ENCODE measurements at regions not wholly inside any gene's neighbourhood (a gene's known extent, or its start where the extent isn't known, plus 50 kb on each side); places are given as distances from the start of the nearest gene placed in this dataset.

GRCh38 chr12:39127401-39127800, 222.0 kb upstream of the CPNE8 start:
- Histone ChIP-seq H3K9me3 (ENCODE audit: insufficient read depth in 2 of 2, low read depth in 1 of 2, low read length in 1 of 2) (no peaks in the 10 kb centered on the region), H4K20me1 (replicated peaks in 1 of 2; ENCODE audit: control insufficient read depth in 1 of 2, insufficient read depth in 2 of 2, low read length in 2 of 2) (no peaks in the 10 kb centered on the region), H2BK5ac (ENCODE audit: low read depth, low read length) (no peak overlapping the region), H3K4me1 (replicated peaks in 1 of 4; ENCODE audit: control insufficient read depth in 3 of 4, insufficient read depth in 4 of 4, low read length in 3 of 4) (peaks cover 2 to 8% (median 4%) of the 10 kb centered on the region in 4 experiments; a peak in 5 of 7 replicates), H3K56ac (replicated peaks; ENCODE audit: insufficient read length, low read depth, low read length) (no peak overlapping the region), H3K79me2 (ENCODE audit: control insufficient read depth in 1 of 2, insufficient read depth in 2 of 2, low read length in 2 of 2) (no peaks in the 10 kb centered on the region), H3K18ac (ENCODE audit: extremely low read depth, low read length) (no peak overlapping the region), H2AFZ (ENCODE audit: low read length) (no peak overlapping the region), H2BK12ac (ENCODE audit: low read depth, low read length) (no peak overlapping the region), H4K5ac (ENCODE audit: insufficient read length, low read depth, low read length) (no peak overlapping the region), H3K14ac (ENCODE audit: insufficient read length) (no peak overlapping the region), H3K27me3 (replicated peaks in 1 of 4; ENCODE audit: control insufficient read depth in 3 of 4, extremely low read depth in 1 of 4, insufficient read depth in 3 of 4, low read length in 3 of 4) (no peaks in the 10 kb centered on the region), H3K4me2 (ENCODE audit: insufficient read depth in 1 of 2, low read depth in 2 of 2, low read length in 2 of 2) (no peak overlapping the region), H4K91ac (replicated peaks; ENCODE audit: insufficient read length, low read length) (no peak overlapping the region), H3K23ac (ENCODE audit: insufficient read length) (no peak overlapping the region), H4K8ac (ENCODE audit: extremely low read depth, insufficient read depth, low read length) (no peak overlapping the region), H2BK20ac (ENCODE audit: low read length) (no peak overlapping the region), H3K23me2 (ENCODE audit: low read depth, low read length) (no peaks in the 10 kb centered on the region), H2BK15ac (ENCODE audit: low read length) (no peak overlapping the region), H2BK120ac (replicated peaks; ENCODE audit: low read depth, low read length) (no peak overlapping the region), H3K27ac (ENCODE audit: low read depth, low read length) (no peak overlapping the region), H2AK5ac (ENCODE audit: low read depth, low read length) (no peak overlapping the region), H3K79me1 (ENCODE audit: low read depth, low read length) (no peaks in the 10 kb centered on the region), H3K4me3 (ENCODE audit: extremely low read depth in 1 of 4, insufficient read depth in 2 of 4, low read depth in 3 of 4, low read length in 4 of 4) (no peak overlapping the region), H3K36me3 (ENCODE audit: control insufficient read depth in 2 of 4, insufficient read depth in 4 of 4, low read length in 3 of 4) (no peaks in the 10 kb centered on the region), H3K4ac (replicated peaks; ENCODE audit: insufficient read length, low read depth, low read length) (no peak overlapping the region), H3K9ac (replicated peaks in 1 of 4; ENCODE audit: extremely low read depth in 1 of 4, low read depth in 3 of 4, low read length in 3 of 4) (no peak overlapping the region)
- FAIRE-seq (no peak), DNase-seq (ENCODE audit: low read depth in 1 of 2, low spot score in 2 of 2) (no peak)
- CTCF ChIA-PET (ENCODE audit: partially characterized antibody) = interaction anchor here (0.8 to 1.1 kb wide), 2 partner anchors 10 to 146 kb away, joined by 3 to 5 read pairs; no protein-coding TSS in a partner anchor
- TF ChIP-seq RBBP5 (IDR thresholded peaks at IDR 0.05; ENCODE audit: borderline replicate concordance, low read depth, low read length) (no peak), JUN (IDR thresholded peaks at IDR 0.05; ENCODE audit: low read depth, low read length) (no peak), NRF1 (IDR thresholded peaks at IDR 0.05; ENCODE audit: low read depth, low read length) (no peak)
- TF ChIP-seq, protein P1, sequence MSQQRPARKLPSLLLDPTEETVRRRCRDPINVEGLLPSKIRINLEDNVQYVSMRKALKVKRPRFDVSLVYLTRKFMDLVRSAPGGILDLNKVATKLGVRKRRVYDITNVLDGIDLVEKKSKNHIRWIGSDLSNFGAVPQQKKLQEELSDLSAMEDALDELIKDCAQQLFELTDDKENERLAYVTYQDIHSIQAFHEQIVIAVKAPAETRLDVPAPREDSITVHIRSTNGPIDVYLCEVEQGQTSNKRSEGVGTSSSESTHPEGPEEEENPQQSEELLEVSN (IDR thresholded peaks at IDR 0.05) = no peak
- POLR2A ChIA-PET (ENCODE audit: partially characterized antibody) = no interaction called here
- 86% methylated on average over 4 of the region's 4 CpGs; no CpG with 5 or more reads in 1 of the 2 experiments for WGBS, 2 experiments (ENCODE audit: extremely low coverage in 1 of 2, insufficient coverage in 1 of 2, insufficient read length in 1 of 2, insufficient replicate concordance in 2 of 2, low coverage in 1 of 2, low lambda C conversion rate in 2 of 2, missing lambda C conversion rate in 1 of 2)
